PC-3 (cell line): ENCODE measurements at regions not wholly inside any gene's neighbourhood (a gene's known extent, or its start where the extent isn't known, plus 50 kb on each side); places are given as distances from the start of the nearest gene placed in this dataset.

Experiments
- ATAC-seq: fragments of 200-7000 bp; cut with Tn5 transposase; 2 replicates; pipeline ENCODE4 v1.9.1; 2020; ENCODE audit warnings: mild to moderate bottlenecking, moderate library complexity
- BruUV-seq: library from RNA; stranded (reverse); fragments of 400-500 nt; replicated peaks from 2 replicates; lab custom pipeline; 2021; lab: Mats Ljungman, UMichigan
- CTCF ChIA-PET: fragments of 300-600 bp; sonication (Branson Sonifier 250); formaldehyde crosslinking; loops from one replicate; lab custom pipeline; 2022; ENCODE audit warnings: antibody characterized with exemption; lab: Charles Lee
- POLR2A ChIA-PET: fragments of 300-600 bp; sonication (Branson Sonifier 250); formaldehyde crosslinking; loops from one replicate; lab custom pipeline; 2022; ENCODE audit warnings: antibody characterized with exemption; ENCODE audit not compliant: unreplicated experiment; lab: Charles Lee
- DNase-seq: peaks from one replicate; pipeline ENCODE4 v3.0.0-alpha.2; 2015
- H2AFZ ChIP-seq: fragments of 300-600 bp; sonication (generic); 2 replicates; pipeline ENCODE4 v1.6.0; 2016; ENCODE audit warnings: antibody characterized with exemption, low read length
- H3F3A ChIP-seq: fragments of 300-600 bp; sonication (generic); one replicate; pipeline ENCODE4 v1.6.0; 2017; ENCODE audit warnings: antibody characterized with exemption, low read length, control low read depth, mild to moderate bottlenecking; ENCODE audit not compliant: unreplicated experiment
- H3K27ac ChIP-seq: fragments of 300-600 bp; sonication (generic); 2 replicates; pipeline ENCODE4 v1.5.1; 2016; ENCODE audit warnings: mild to moderate bottlenecking, low read length
- H3K27me3 ChIP-seq: fragments of 300-600 bp; sonication (generic); 2 replicates; pipeline ENCODE4 v1.6.1; 2016; ENCODE audit warnings: low read length, mixed read lengths
- H3K36me3 ChIP-seq: fragments of 300-600 bp; sonication (generic); 2 replicates; pipeline ENCODE4 v1.6.1; 2016; ENCODE audit warnings: low read depth, mixed run types, low read length, mixed read lengths
- H3K4me1 ChIP-seq: fragments of 300-600 bp; sonication (generic); 2 replicates; pipeline ENCODE4 v1.5.1; 2016; ENCODE audit warnings: low read length; ENCODE audit not compliant: insufficient read depth
- H3K4me2 ChIP-seq: fragments of 300-600 bp; sonication (generic); 2 replicates; pipeline ENCODE4 v1.6.0; 2016; ENCODE audit warnings: low read length
- H3K4me3 ChIP-seq: fragments of 300-600 bp; sonication (generic); 2 replicates; pipeline ENCODE4 v1.5.1; 2016; ENCODE audit warnings: mild to moderate bottlenecking, low read length, mixed read lengths
- H3K79me2 ChIP-seq: fragments of 300-600 bp; sonication (generic); 2 replicates; pipeline ENCODE4 v1.6.1; 2017; ENCODE audit warnings: low read length, mixed read lengths
- H3K9ac ChIP-seq: fragments of 300-600 bp; sonication (generic); 2 replicates; pipeline ENCODE4 v1.6.0; 2016; ENCODE audit warnings: mild to moderate bottlenecking, low read length
- H3K9me2 ChIP-seq: fragments of 300-600 bp; sonication (generic); replicated peaks from 2 replicates; pipeline ENCODE4 v1.6.1; 2016; ENCODE audit warnings: mixed run types, low read length, mixed read lengths
- H3K9me3 ChIP-seq: fragments of 300-600 bp; sonication (generic); 2 replicates; pipeline ENCODE4 v1.6.1; 2016; ENCODE audit warnings: low read length, mixed read lengths
- H4K20me1 ChIP-seq: fragments of 300-600 bp; sonication (generic); 2 replicates; pipeline ENCODE4 v1.6.1; 2016; ENCODE audit warnings: low read length, mixed read lengths
- CTCF ChIP-seq: fragments of 300-600 bp; sonication (generic); conservative IDR thresholded peaks from 2 replicates; pipeline ENCODE4 v1.5.1; 2017; ENCODE audit warnings: antibody characterized with exemption, low read depth, mild to moderate bottlenecking, low read length
- EZH2 ChIP-seq: fragments of 300-600 bp; sonication (generic); IDR thresholded peaks from one replicate; pipeline ENCODE4 v1.6.1; 2017; ENCODE audit warnings: antibody characterized with exemption, mild to moderate bottlenecking, low read length; ENCODE audit not compliant: unreplicated experiment
- EZH2phosphoT487 ChIP-seq: fragments of 300-600 bp; sonication (generic); IDR thresholded peaks from 2 replicates; pipeline ENCODE4 v1.6.1; 2018; ENCODE audit warnings: mild to moderate bottlenecking, antibody characterized with exemption, low read length, borderline replicate concordance
- intact Hi-C: fragments of 100-400 bp; cut with micrococcal nuclease; formaldehyde crosslinking; loops from 2 replicates; pipeline ENCODE4 v1.9.0; 2023

GRCh38 chr3:18813300-18813699 is 335.0 kb upstream of the KCNH8 start:
- Histone ChIP-seq H3K9me2 (0 out of 2 replicates have a peak, but pooled peaks cover 3% of the 10 kb centered on the region), H2AFZ (no peak overlapping the region), H3F3A (no peaks in the 10 kb centered on the region), H3K4me1 (peaks cover 34% of the 10 kb centered on the region), H4K20me1 (no peaks in the 10 kb centered on the region), H3K36me3 (no peaks in the 10 kb centered on the region), H3K4me2 (no peak overlapping the region), H3K27ac (no peak overlapping the region), H3K4me3 (no peak overlapping the region), H3K79me2 (no peaks in the 10 kb centered on the region), H3K27me3 (no peaks in the 10 kb centered on the region), H3K9me3 (no peaks in the 10 kb centered on the region), H3K9ac (no peak overlapping the region)
- ChIA-PET POLR2A (no interaction called here), CTCF (no interaction called here)
- TF ChIP-seq CTCF, result no peak
- TF ChIP-seq EZH2phosphoT487, result no peak
- no peak for TF ChIP-seq EZH2
- ATAC-seq (no peak), DNase-seq (no peak)
- no TSS peak for BruUV-seq
- intact Hi-C loops, result no loop called here

- intact Hi-C loops, result no loop called here
These were observed 336.0 kb upstream of the KCNH8 start for GRCh38 chr3:18812316-18812715.

More at GRCh38 chr3:18812316-18812715, 336.0 kb upstream of the KCNH8 start:
- TF ChIP-seq EZH2, result no peak
- TF ChIP-seq EZH2phosphoT487, result no peak
- TF ChIP-seq CTCF, result no peak
- Histone ChIP-seq H2AFZ (no peak overlapping the region), H3F3A (no peaks in the 10 kb centered on the region), H3K9me2 (0 out of 2 replicates have a peak, but pooled peaks cover 3% of the 10 kb centered on the region), H3K9me3 (no peaks in the 10 kb centered on the region), H3K36me3 (no peaks in the 10 kb centered on the region), H3K4me1 (peaks cover 40% of the 10 kb centered on the region), H3K27ac (no peak overlapping the region), H3K27me3 (no peaks in the 10 kb centered on the region), H4K20me1 (no peaks in the 10 kb centered on the region), H3K4me3 (no peak overlapping the region), H3K9ac (no peak overlapping the region), H3K4me2 (0 out of 2 replicates have a peak overlapping the region, but pooled peaks have one; percentile 21), H3K79me2 (no peaks in the 10 kb centered on the region)
- ChIA-PET CTCF (no interaction called here), POLR2A (no interaction called here)
- DNase-seq (peak; percentile 95), ATAC-seq (peak; percentile 37)
- BruUV-seq, result no TSS peak
